Mesothelial cell of epicardium (in vitro differentiated cells): ENCODE measurements at regions not wholly inside any gene's neighbourhood (a gene's known extent, or its start where the extent isn't known, plus 50 kb on each side); places are given as distances from the start of the nearest gene placed in this dataset.
"Not testable (repeated sequence)": the region's sequence is repeated elsewhere in the genome, so short reads cannot be mapped to it uniquely, and the experiment has no call there.

Source experiments
- DNase-seq, 2 experiments: peaks; one replicate each; pipeline ENCODE4 v3.0.0; 2021; ENCODE audit warnings: low spot score in 2 of 2; ENCODE audit not compliant: unreplicated experiment in 2 of 2
- H3K27ac Mint-ChIP-seq: 2 replicates; pipeline ENCODE4 v1.8.0; 2021; ENCODE audit warnings: mixed read lengths
- H3K27me3 Mint-ChIP-seq: 2 replicates; pipeline ENCODE4 v1.8.0; 2021; ENCODE audit warnings: low read depth, mixed read lengths
- H3K36me3 Mint-ChIP-seq: 2 replicates; pipeline ENCODE4 v1.8.0; 2021; ENCODE audit warnings: mixed read lengths
- H3K4me1 Mint-ChIP-seq: 2 replicates; pipeline ENCODE4 v1.8.0; 2021; ENCODE audit warnings: mixed read lengths
- H3K4me3 Mint-ChIP-seq: 2 replicates; pipeline ENCODE4 v1.8.0; 2021; ENCODE audit warnings: mild to moderate bottlenecking, moderate library complexity, mixed read lengths
- H3K9me3 Mint-ChIP-seq: 2 replicates; pipeline ENCODE4 v1.8.0; 2021; ENCODE audit warnings: mixed read lengths
- CTCF ChIP-seq: fragments of 200-600 bp; sonication (generic); IDR thresholded peaks from one replicate; pipeline ENCODE4 v1.5.0; 2021; ENCODE audit warnings: antibody characterized with exemption; ENCODE audit not compliant: unreplicated experiment

DNA sequence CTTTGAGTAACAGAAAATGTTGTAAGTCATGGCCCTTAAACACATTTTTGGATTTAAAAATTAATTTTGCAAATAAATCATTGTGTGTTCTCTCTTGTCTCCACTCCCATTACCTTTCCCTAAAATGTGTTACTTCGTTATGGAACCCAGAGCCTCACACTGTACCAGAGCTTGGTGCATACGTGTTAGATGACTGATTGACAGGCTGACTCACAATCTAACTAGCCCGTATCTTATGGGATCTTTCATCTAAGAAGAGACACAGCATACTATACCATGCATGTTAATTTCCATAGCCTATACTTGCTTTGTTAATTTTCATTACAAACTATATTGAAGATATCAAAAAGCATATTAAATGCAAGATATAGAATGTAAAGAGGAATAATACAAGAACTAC is 87.1 kb downstream of the SPRY4 start:
- Mint-ChIP-seq H3K27ac (no peak overlapping the region), H3K4me3 (no peak overlapping the region), H3K4me1 (peaks cover 14% of the 10 kb centered on the region), H3K36me3 (no peaks in the 10 kb centered on the region), H3K9me3 (peaks cover 7% of the 10 kb centered on the region), H3K27me3 (no peaks in the 10 kb centered on the region)
- no peak for DNase-seq
- TF ChIP-seq CTCF: no peak

DNA sequence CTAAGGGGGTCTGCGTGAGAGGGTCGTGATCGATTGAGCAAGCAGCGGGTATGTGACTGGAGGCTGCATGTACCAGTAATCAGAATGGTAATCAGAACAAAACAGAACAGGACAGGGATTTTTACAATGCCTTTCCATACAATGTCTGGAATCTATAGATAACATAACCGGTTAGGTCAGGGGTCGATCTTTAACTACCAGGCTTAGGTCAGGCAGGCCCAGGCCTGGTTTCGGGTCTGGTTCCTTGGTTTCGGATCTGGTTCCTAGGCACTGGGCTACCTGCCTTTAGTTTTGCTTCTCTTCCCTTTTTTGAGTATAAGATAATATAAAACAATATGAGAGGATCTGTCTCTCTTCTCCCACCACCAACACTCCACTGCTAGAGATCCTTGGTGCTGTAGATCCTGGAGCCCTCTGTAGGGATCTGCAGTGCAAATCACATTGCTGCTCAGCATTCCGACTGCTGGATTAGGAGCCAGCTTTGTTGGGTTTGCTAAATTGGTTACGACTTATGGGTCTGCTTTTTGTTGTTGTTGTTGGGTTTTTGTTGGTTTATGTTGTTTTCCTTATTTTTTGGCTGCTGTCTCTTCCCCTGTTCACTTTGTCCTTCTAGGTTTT is 88.0 kb downstream of the SPRY4 start:
- peaks cover 14% of the 10 kb centered on the region for H3K4me1 Mint-ChIP-seq
- not testable (repeated sequence) for H3K9me3 Mint-ChIP-seq, H3K36me3 Mint-ChIP-seq, H3K27me3 Mint-ChIP-seq, DNase-seq, H3K4me3 Mint-ChIP-seq, H3K27ac Mint-ChIP-seq

GRCh38 chr5:142235870-142236672 is 88.8 kb downstream of the SPRY4 start:
- H3K27ac Mint-ChIP-seq: no peak overlapping the region
- peaks cover 14% of the 10 kb centered on the region for H3K4me1 Mint-ChIP-seq
- DNase-seq: no peak
- H3K27me3 Mint-ChIP-seq: no peaks in the 10 kb centered on the region
- H3K9me3 Mint-ChIP-seq: peaks cover 4% of the 10 kb centered on the region
- H3K4me3 Mint-ChIP-seq: no peak overlapping the region
- TF ChIP-seq CTCF: no peak
- no peaks in the 10 kb centered on the region for H3K36me3 Mint-ChIP-seq

DNA sequence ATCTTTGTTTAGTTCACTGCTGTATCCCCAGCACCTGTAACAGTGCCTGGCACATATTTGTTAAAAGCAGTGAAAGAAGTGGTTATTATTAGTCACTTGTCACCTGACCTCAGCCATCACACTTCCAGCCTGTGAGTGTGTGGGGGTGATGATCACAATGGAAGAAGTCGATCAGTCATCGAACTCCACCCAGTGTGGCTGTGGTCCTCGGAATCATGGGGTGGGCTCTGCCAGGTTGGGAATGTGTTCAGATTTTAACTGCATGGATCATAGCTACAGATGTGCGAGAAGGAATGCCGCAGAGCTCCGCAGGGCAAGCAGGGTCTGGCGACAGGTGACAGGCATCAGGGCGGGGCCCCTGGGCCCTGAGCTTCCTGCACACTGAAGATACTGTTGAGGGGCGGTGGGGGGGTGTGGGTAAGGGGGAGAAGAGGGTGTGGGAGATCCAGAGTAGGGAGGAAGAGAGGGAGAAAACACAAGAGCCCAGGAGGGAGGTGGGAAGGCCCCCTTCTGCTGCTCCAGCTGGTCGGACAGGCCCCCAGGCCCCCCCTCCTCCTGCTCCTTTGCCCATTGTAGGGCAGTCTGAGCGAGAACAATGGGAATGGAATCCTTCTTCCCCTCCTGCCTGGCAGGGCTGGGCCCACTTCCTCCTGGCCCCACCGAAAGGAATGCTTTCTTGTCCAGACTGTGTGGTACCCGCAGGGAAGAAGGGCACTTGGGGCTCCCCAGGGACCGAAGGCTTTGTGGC is 89.6 kb downstream of the SPRY4 start:
- Mint-ChIP-seq H3K27ac (no peak overlapping the region), H3K4me3 (no peak overlapping the region)
- no peak for DNase-seq

DNA sequence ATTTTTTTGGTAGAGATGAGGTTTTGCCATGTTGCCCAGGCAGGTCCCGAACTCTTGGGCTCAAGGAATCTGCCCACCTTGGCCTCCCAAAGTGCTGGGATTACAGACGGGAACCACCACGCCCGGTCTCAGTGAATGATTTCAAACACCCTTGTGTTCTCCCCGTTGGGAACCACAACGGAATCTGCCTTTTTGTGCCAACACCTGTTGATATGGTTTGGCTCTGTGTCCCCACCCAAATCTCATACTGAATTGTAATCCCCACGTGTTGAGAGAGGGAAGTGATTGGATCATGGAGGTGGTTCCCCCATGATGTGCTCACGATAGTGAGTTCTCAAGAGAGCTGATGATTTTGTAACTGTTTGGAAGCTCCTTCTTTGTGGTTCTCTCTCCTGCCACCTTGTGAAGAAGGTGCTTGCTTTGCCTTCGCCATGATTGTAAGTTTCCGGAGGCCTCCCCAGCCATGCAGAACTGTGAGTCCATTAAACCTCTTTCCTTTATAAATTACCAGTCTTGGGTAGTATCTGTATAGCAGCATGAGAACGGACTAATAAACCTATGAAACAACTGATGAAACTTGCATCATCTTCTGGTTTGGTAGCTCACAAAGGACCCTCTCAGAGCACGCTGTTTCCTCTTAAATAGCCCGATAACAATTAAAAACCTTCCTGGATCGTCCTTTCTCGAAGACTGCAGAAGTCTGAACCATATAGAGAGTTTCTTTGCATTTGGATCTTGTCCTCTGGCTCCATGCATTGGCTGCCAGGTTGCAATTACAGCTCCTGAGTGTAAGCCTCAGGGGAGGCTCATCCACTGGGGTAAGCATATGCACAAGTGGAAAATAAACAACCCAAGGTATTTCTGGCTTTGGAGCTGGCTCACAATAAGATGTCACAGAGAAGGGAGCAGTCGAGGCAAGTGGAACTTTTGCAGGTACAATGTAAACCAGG is 91.5 kb downstream of the SPRY4 start:
- H3K9me3 Mint-ChIP-seq: peaks cover 8% of the 10 kb centered on the region
- DNase-seq: no peak
- H3K4me1 Mint-ChIP-seq: peaks cover 14% of the 10 kb centered on the region
- no peak for TF ChIP-seq CTCF
- no peaks in the 10 kb centered on the region for H3K27me3 Mint-ChIP-seq
- H3K36me3 Mint-ChIP-seq: no peaks in the 10 kb centered on the region
- no peak overlapping the region for H3K4me3 Mint-ChIP-seq
- H3K27ac Mint-ChIP-seq: no peak overlapping the region

More for the DNA sequence above, 89.6 kb downstream of the SPRY4 start:
- TF ChIP-seq CTCF: no peak
- H3K4me1 Mint-ChIP-seq: peaks cover 14% of the 10 kb centered on the region
- no peaks in the 10 kb centered on the region for H3K27me3 Mint-ChIP-seq
- no peaks in the 10 kb centered on the region for H3K36me3 Mint-ChIP-seq
- peaks cover 4% of the 10 kb centered on the region for H3K9me3 Mint-ChIP-seq

DNA sequence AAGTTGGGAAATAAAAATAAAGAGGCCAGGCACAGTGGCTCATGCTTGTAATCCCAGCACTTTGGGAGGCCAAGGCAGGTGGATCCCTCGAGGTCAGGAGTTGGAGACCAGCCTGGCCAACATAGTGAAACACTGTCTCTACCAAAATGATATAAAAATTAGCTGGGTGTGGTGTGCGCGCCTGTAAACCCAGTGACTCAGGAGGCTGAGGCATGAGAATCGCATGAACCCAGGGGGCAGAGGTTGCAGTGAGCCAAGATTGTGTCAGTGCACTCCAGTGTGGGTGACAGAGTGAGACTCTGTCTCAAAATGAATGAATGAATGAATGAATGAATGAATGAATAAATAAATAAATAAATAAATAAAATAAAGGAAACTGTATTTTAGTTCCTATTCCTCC is 93.9 kb downstream of the SPRY4 start:
- not testable (repeated sequence) for H3K27me3 Mint-ChIP-seq

More for the DNA sequence above, 93.9 kb downstream of the SPRY4 start:
- H3K36me3 Mint-ChIP-seq, H3K4me1 Mint-ChIP-seq, H3K9me3 Mint-ChIP-seq, DNase-seq, H3K27ac Mint-ChIP-seq, H3K4me3 Mint-ChIP-seq: not testable (repeated sequence)
